Left ventricle myocardium inferior (tissue), 1 donor: ENCODE measurements at regions not wholly inside any gene's neighbourhood (a gene's known extent, or its start where the extent isn't known, plus 50 kb on each side); places are given as distances from the start of the nearest gene placed in this dataset.

Source experiments
- DNase-seq: peaks from one replicate; pipeline ENCODE4 v3.0.0-alpha.2; 2020
- H3K27ac ChIP-seq: fragments of 200-600 bp; replicated peaks from 2 replicates; pipeline ENCODE4 v1.8.0; 2021
- H3K27me3 ChIP-seq: fragments of 200-600 bp; 2 replicates; pipeline ENCODE4 v1.8.0; 2021; ENCODE audit warnings: low read depth
- H3K36me3 ChIP-seq: fragments of 200-600 bp; 2 replicates; pipeline ENCODE4 v1.8.0; 2021
- H3K4me1 ChIP-seq: fragments of 200-600 bp; 2 replicates; pipeline ENCODE4 v1.8.0; 2021
- H3K4me3 ChIP-seq: fragments of 200-600 bp; 2 replicates; pipeline ENCODE4 v1.8.0; 2021; ENCODE audit warnings: mild to moderate bottlenecking, moderate library complexity
- H3K9me3 ChIP-seq: fragments of 200-600 bp; replicated peaks from 2 replicates; pipeline ENCODE4 v1.8.0; 2021
- CTCF ChIP-seq: fragments of 200-600 bp; IDR thresholded peaks from 2 replicates; pipeline ENCODE4 v1.8.0; 2021; ENCODE audit warnings: antibody characterized with exemption, mild to moderate bottlenecking, borderline replicate concordance
- intact Hi-C: fragments of 100-400 bp; cut with micrococcal nuclease; formaldehyde crosslinking; loops from one replicate; pipeline ENCODE4 v1.11.0; 2022
- donor health status: DM: no; HTN: yes; CAD: no; lungs with severe emphysema.

GRCh38 chr13:61696676-61697075 lies 281.0 kb upstream of the PCDH20 start:
- intact Hi-C loops: no loop called here
- H3K4me3 ChIP-seq: no peak overlapping the region

GRCh38 chr13:61695147-61695546 lies 279.5 kb upstream of the PCDH20 start:
- Histone ChIP-seq H3K27me3 (no peaks in the 10 kb centered on the region), H3K36me3 (no peaks in the 10 kb centered on the region), H3K4me1 (no peaks in the 10 kb centered on the region), H3K9me3 (peaks cover 12% of the 10 kb centered on the region), H3K4me3 (no peak overlapping the region), H3K27ac (no peak overlapping the region)
- intact Hi-C loops: no loop called here
- TF ChIP-seq CTCF: no peak
- no peak for DNase-seq

More at GRCh38 chr13:61696676-61697075, 281.0 kb upstream of the PCDH20 start:
- no peak for DNase-seq
- Histone ChIP-seq H3K36me3 (no peaks in the 10 kb centered on the region), H3K27ac (no peak overlapping the region), H3K9me3 (no peaks in the 10 kb centered on the region), H3K27me3 (no peaks in the 10 kb centered on the region), H3K4me1 (no peaks in the 10 kb centered on the region)
- TF ChIP-seq CTCF: no peak

GRCh38 chr13:61692691-61693090 lies 277.0 kb upstream of the PCDH20 start:
- intact Hi-C loops: no loop called here
- H3K27me3 ChIP-seq: no peaks in the 10 kb centered on the region
- H3K4me3 ChIP-seq: no peak overlapping the region
- DNase-seq: no peak
- no peak overlapping the region for H3K27ac ChIP-seq
- no peak for TF ChIP-seq CTCF
- peaks cover 12% of the 10 kb centered on the region for H3K9me3 ChIP-seq
- no peaks in the 10 kb centered on the region for H3K36me3 ChIP-seq
- no peaks in the 10 kb centered on the region for H3K4me1 ChIP-seq

DNA sequence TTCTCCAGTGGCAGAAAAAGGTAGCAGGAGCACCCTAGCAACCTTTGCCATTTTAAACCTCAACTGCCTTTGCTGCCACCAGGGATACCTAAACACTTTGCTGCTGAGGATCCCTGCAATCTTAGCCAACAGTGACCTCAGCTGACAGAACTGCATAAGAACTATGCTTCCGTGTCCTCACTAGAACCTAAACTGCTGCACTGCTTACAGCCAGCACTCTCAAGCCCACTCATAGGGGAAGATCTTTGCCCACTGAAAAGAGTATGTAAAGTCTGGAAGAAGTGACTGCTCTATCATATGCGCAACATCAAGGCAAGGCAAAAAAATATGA lies 270.0 kb upstream of the PCDH20 start:
- DNase-seq: no peak
- H3K4me1 ChIP-seq: no peaks in the 10 kb centered on the region
- no peak overlapping the region for H3K27ac ChIP-seq
- no peak for TF ChIP-seq CTCF
- intact Hi-C loops: no loop called here
- H3K4me3 ChIP-seq: no peak overlapping the region
- H3K9me3 ChIP-seq: peaks cover 5% of the 10 kb centered on the region
- H3K36me3 ChIP-seq: no peaks in the 10 kb centered on the region
- H3K27me3 ChIP-seq: no peaks in the 10 kb centered on the region

DNA sequence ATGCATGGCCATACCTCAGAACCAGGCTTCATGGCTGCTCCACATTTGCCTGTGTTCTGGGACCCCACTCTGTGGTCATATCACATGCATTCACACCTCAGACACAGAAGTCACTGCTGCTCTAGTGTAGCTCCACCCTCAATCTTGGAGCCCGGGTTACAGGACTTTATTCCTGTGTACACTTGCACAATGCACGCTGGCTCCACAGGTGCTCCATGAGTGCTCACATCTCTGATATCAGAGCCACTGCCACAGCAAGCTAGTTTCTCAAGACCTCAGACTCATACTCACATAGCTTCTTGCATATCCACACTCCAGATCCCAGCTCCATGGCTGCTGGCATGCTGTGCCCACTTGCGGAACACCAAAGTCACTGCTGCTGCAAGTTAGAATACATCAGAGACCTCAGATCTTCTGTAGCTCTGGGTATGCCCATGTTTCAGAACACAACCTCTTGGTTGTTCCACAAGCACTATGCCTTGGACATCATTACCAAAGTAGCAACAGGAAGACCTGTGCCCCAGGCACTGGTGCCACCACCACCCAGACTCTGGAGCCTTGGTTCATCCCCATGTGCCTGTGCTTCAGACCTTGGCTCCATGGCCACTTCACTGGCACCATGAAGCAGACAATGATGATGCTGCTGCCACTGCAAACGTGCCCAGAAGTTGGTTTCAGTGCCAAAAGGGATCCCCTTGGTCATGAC lies 269.5 kb upstream of the PCDH20 start:
- DNase-seq: no peak
- intact Hi-C loops: no loop called here
- no peak overlapping the region for H3K27ac ChIP-seq
- no peaks in the 10 kb centered on the region for H3K36me3 ChIP-seq
- no peaks in the 10 kb centered on the region for H3K4me1 ChIP-seq
- H3K4me3 ChIP-seq: no peak overlapping the region
- H3K9me3 ChIP-seq: peaks cover under 1% of the 10 kb centered on the region
- TF ChIP-seq CTCF: no peak
- no peaks in the 10 kb centered on the region for H3K27me3 ChIP-seq

DNA sequence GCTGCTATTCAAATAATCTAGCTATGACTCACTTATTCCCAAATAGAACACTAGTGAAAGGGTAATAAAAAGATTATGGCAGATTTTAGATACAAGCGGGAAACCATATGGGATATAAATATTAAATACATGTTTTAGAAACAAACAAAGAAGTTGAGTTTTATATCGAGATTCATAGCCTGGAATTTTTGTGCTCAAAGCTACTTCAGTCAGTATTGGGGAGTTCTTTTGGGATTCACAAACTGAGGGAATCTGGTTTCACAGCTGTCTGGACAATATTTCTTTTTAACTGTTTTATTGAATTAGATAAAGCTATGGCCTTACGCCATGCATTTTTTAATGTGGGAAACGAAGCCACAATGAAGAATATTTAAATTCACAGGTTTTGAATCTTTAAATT lies 257.1 kb upstream of the PCDH20 start:
- no peaks in the 10 kb centered on the region for H3K4me1 ChIP-seq
- no peak for DNase-seq
- no peak overlapping the region for H3K4me3 ChIP-seq
- H3K27me3 ChIP-seq: no peaks in the 10 kb centered on the region
- no peaks in the 10 kb centered on the region for H3K9me3 ChIP-seq
- no peak overlapping the region for H3K27ac ChIP-seq
- H3K36me3 ChIP-seq: no peaks in the 10 kb centered on the region
- intact Hi-C loops: no loop called here
- no peak for TF ChIP-seq CTCF
